Keratinocyte (primary cell): ENCODE measurements at regions not wholly inside any gene's neighbourhood (a gene's known extent, or its start where the extent isn't known, plus 50 kb on each side); places are given as distances from the start of the nearest gene placed in this dataset.

Experiments used
- DNase-seq: peaks from one replicate; pipeline ENCODE4 v3.0.0-alpha.2; 2011; ENCODE audit warnings: low read depth, missing footprints, low spot score
- FAIRE-seq: peaks from 2 replicates; lab custom pipeline; 2011; peaks lifted over from hg19 to GRCh38; lab: Jason Lieb, UNC
- H2AFZ ChIP-seq: 2 replicates; pipeline ENCODE4 v1.6.0; 2012; ENCODE audit warnings: low read length, control low read depth, inconsistent platforms; ENCODE audit not compliant: control insufficient read depth
- H3K27ac ChIP-seq: 2 replicates; pipeline ENCODE4 v1.5.1; 2011; ENCODE audit warnings: low read length; ENCODE audit not compliant: control insufficient read depth, insufficient read depth
- H3K27me3 ChIP-seq: 3 replicates; pipeline ENCODE4 v1.6.0; 2011; ENCODE audit warnings: low read length; ENCODE audit not compliant: control insufficient read depth, insufficient read depth; ENCODE audit errors: extremely low read depth
- H3K36me3 ChIP-seq, 2 experiments: 2 replicates in 1 of 2; 3 replicates in 1 of 2; pipeline ENCODE4 v1.5.1; 2011; ENCODE audit warnings: low read length in 2 of 2, mild to moderate bottlenecking in 1 of 2; ENCODE audit not compliant: control insufficient read depth in 2 of 2, insufficient read depth in 2 of 2; ENCODE audit errors: extremely low read depth in 1 of 2
- H3K4me1 ChIP-seq: 3 replicates; pipeline ENCODE4 v1.5.1; 2011; ENCODE audit warnings: low read length; ENCODE audit not compliant: control insufficient read depth, insufficient read depth; ENCODE audit errors: extremely low read depth
- H3K4me2 ChIP-seq: 3 replicates; pipeline ENCODE4 v1.6.0; 2011; ENCODE audit warnings: low read depth, low read length; ENCODE audit not compliant: control insufficient read depth, insufficient read depth; ENCODE audit errors: extremely low read depth
- H3K4me3 ChIP-seq, 3 experiments: fragments of 200-600 bp in 1 of 3; sonication (generic) in 1 of 3; 2 replicates in 2 of 3; 3 replicates in 1 of 3; pipeline ENCODE4 v1.5.1; 2011 to 2016; ENCODE audit warnings: low read length in 3 of 3, mild to moderate bottlenecking in 3 of 3, control low read depth in 2 of 3, inconsistent platforms in 1 of 3, low read depth in 1 of 3, mixed read lengths in 1 of 3, mixed run types in 1 of 3, moderate library complexity in 1 of 3; ENCODE audit not compliant: control insufficient read depth in 2 of 3, insufficient read depth in 2 of 3; ENCODE audit errors: extremely low read depth in 1 of 3
- H3K79me2 ChIP-seq: 2 replicates; pipeline ENCODE4 v1.6.0; 2012; ENCODE audit warnings: low read length; ENCODE audit not compliant: control insufficient read depth, insufficient read depth
- H3K9ac ChIP-seq: 3 replicates; pipeline ENCODE4 v1.6.0; 2011; ENCODE audit warnings: low read length; ENCODE audit not compliant: control insufficient read depth, insufficient read depth; ENCODE audit errors: extremely low read depth
- H3K9me1 ChIP-seq: 3 replicates; pipeline ENCODE4 v1.6.0; 2011; ENCODE audit warnings: low read length; ENCODE audit not compliant: control insufficient read depth, insufficient read depth; ENCODE audit errors: extremely low read depth
- H3K9me3 ChIP-seq: 2 replicates; pipeline ENCODE4 v1.5.1; 2012; ENCODE audit warnings: low read depth, low read length; ENCODE audit not compliant: control insufficient read depth
- H4K20me1 ChIP-seq: 3 replicates; pipeline ENCODE4 v1.6.0; 2011; ENCODE audit warnings: low read length; ENCODE audit not compliant: control insufficient read depth, insufficient read depth; ENCODE audit errors: extremely low read depth
- CTCF ChIP-seq, 3 experiments: IDR thresholded peaks in 1 of 3; conservative IDR thresholded peaks in 1 of 3; optimal IDR thresholded peaks in 1 of 3; 2 replicates in 2 of 3; 3 replicates in 1 of 3; pipeline versions ENCODE3 to v1.5.1; 2011; ENCODE audit warnings: low read length in 3 of 3, mild to moderate bottlenecking in 3 of 3, moderate library complexity in 2 of 3, control low read depth in 1 of 3, inconsistent platforms in 1 of 3; ENCODE audit not compliant: insufficient read depth in 2 of 3; ENCODE audit errors: extremely low read depth in 1 of 3
- EZH2 ChIP-seq: IDR thresholded peaks from one replicate; pipeline ENCODE4 v1.6.1; 2012; ENCODE audit warnings: inconsistent platforms, mild to moderate bottlenecking, low read length, moderate library complexity
- dilution Hi-C: fragments of 300-500 bp; cut with MboI; formaldehyde crosslinking; loops from one replicate; pipeline ENCODE4 v1.7.0; 2020; ENCODE audit warnings: low sequenced_read_pairs; ENCODE audit not compliant: extremely low pct_ligation_motif_present

GRCh38 chr15:35871812-35872211 is 325.8 kb upstream of the DPH6 start:
- no peak for DNase-seq
- no peak overlapping the region for H3K9ac ChIP-seq
- H3K4me1 ChIP-seq = peaks cover 13% of the 10 kb centered on the region
- no peak overlapping the region for H3K27ac ChIP-seq
- H3K9me3 ChIP-seq = no peaks in the 10 kb centered on the region
- H3K79me2 ChIP-seq = no peaks in the 10 kb centered on the region
- dilution Hi-C loops = no loop called here
- FAIRE-seq = no peak
- no peaks in the 10 kb centered on the region for H3K9me1 ChIP-seq
- no peak overlapping the region for H3K4me3 ChIP-seq
- H4K20me1 ChIP-seq = no peaks in the 10 kb centered on the region
- no peaks in the 10 kb centered on the region for H3K36me3 ChIP-seq
- TF ChIP-seq CTCF (optimal IDR thresholded peaks at IDR 0.05 in 1 of 3, IDR thresholded peaks at IDR 0.05 in 1 of 3, conservative IDR thresholded peaks at IDR 0.05 in 1 of 3; ENCODE audit: extremely low read depth in 1 of 3, insufficient read depth in 2 of 3, low read length in 3 of 3) (no peak), EZH2 (no peak)
- H3K27me3 ChIP-seq = no peaks in the 10 kb centered on the region
- H2AFZ ChIP-seq = no peak overlapping the region
- no peak overlapping the region for H3K4me2 ChIP-seq

- H3K4me3 ChIP-seq = no peak overlapping the region
- H3K9me3 ChIP-seq = no peaks in the 10 kb centered on the region
- no peak for TF ChIP-seq CTCF (optimal IDR thresholded peaks at IDR 0.05 in 1 of 3, IDR thresholded peaks at IDR 0.05 in 1 of 3, conservative IDR thresholded peaks at IDR 0.05 in 1 of 3; ENCODE audit: extremely low read depth in 1 of 3, insufficient read depth in 2 of 3, low read length in 3 of 3)
- H2AFZ ChIP-seq = no peak overlapping the region
- no peaks in the 10 kb centered on the region for H3K36me3 ChIP-seq
- no peak overlapping the region for H3K9ac ChIP-seq
- H4K20me1 ChIP-seq = no peaks in the 10 kb centered on the region
- FAIRE-seq = no peak
- no peak overlapping the region for H3K27ac ChIP-seq
- no peak for DNase-seq
- peaks cover 13% of the 10 kb centered on the region for H3K4me1 ChIP-seq
- H3K4me2 ChIP-seq = no peak overlapping the region
- no peaks in the 10 kb centered on the region for H3K79me2 ChIP-seq
- H3K27me3 ChIP-seq = no peaks in the 10 kb centered on the region
- H3K9me1 ChIP-seq = no peaks in the 10 kb centered on the region
- dilution Hi-C loops = no loop called here
These were observed 326.6 kb upstream of the DPH6 start for GRCh38 chr15:35872577-35872976.
